ENCODE measurements at regions not wholly inside any gene's neighbourhood (a gene's known extent, or its start where the extent isn't known, plus 50 kb on each side); places are given as distances from the start of the nearest gene placed in this dataset.

- DNase-seq (ENCODE audit: low spot score), result no peak
These were observed 70.5 kb downstream of the SERPINA3 start for GRCh38 chr14:94682736-94683135.

GRCh38 chr14:94682061-94682516 is 69.9 kb downstream of the SERPINA3 start:
- DNase-seq (ENCODE audit: low spot score), result no peak

DNA sequence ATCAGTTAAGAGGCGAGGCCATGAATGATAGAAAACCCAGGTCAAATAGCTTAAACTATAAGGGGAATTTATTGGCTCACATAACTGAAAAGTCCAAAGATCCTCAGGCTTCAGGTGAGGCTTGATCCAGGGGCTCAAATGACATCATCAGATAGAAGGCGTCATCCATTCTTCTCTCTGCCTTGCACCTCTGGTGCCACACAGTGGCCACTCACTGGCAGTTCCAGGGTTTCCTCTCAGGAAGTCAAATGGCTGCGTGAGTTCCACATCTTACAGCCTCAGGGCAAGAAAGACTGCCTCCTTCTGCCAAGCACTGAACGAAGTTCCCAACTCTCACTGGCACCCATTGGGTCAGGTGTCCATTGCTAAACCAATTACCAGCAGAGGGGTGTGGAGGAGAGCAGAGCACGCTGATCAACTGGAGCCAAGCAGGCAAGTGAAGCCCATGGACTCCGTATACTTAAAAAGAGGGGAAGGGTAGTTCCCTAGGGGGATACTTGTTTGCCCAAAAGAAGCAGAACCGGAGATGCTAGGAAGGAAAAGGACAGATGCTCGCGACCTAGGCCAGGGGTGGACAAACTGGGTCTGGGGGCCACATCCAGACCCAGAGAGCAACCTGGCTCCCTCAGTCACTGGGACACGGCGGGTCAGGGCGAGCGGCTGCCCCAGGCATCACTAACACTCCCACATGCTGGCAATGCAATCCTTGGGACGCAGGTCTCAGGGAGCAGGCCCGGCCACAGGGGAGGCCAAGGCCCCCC is 69.3 kb downstream of the SERPINA3 start:
- no peak for DNase-seq (ENCODE audit: low spot score)

DNA sequence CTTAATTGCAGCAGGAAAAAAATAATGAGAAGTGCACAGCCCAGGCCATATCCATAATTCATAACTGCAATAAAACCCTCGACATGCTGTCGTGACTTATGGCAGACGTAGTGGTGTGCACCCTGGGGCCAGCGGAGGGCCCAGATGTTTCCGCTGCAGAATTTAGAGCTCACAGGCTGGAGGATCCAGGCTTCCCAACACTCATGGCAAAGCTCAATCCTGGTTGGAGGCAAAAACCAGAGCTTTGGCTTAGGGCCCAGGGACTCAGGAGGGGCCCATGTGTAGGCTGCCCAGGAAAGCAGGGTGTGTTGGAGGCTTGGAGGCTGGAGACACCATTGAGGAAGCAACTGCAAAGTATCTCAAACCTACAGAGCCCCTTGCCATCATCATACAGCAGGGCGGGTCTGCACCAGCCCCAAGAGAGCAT is 68.7 kb downstream of the SERPINA3 start:
- DNase-seq (ENCODE audit: low spot score), result peak; percentile 38

DNA sequence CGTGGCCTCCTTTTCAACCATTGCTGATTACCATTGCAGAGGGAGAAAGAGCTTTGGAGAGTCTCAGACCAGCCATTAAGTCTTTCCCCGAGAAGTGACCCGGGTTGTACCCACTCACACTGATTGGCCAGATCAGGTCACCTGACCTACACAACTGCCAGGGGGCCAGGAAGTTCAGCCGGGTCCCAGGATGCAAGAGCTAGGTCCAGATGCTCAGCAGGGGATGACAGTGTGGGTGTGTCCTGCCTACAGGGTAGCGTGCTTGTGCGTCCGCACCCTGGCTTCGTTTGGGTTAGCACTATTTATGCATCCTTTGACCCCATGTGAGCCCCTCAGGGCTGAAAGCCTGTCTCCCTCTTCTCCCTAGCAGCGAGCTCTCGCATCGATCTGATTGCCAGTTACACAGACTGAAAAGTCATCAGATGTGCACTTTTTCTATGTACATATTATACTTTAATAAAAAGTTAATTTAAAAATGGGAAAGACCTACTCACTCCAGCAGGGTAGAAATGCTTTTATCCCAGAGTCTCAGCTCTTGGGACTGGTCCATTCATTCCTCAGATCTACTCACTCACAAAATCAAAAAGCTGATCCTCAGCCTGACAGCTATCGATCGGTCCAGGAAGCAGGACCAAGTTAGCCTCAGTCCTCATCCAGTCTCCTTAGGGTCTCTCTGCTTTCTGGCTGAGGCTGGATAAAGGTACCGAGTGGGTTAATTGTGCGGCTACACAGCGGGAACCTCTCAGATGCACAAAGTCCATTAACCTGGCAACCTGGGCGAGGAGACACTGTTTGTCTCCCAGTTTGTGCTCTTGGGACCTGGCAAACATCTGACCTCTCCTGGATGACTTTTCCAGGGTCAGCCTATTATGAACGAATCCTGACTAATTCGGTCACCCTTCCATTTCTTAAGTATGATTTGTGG is 68.0 kb downstream of the SERPINA3 start:
- DNase-seq (ENCODE audit: low spot score), result no peak

GRCh38 chr14:94679106-94679810 is 67.1 kb downstream of the SERPINA3 start:
- DNase-seq (ENCODE audit: low spot score), result peak; percentile 10

GRCh38 chr14:94677747-94678146 is 65.6 kb downstream of the SERPINA3 start:
- no peak for DNase-seq (ENCODE audit: low spot score)

- DNase-seq (ENCODE audit: low spot score), result no peak
These were observed 65.0 kb downstream of the SERPINA3 start for GRCh38 chr14:94677213-94677612.

- DNase-seq (ENCODE audit: low spot score), result no peak
These were observed 64.4 kb downstream of the SERPINA3 start for GRCh38 chr14:94676495-94677185.

DNA sequence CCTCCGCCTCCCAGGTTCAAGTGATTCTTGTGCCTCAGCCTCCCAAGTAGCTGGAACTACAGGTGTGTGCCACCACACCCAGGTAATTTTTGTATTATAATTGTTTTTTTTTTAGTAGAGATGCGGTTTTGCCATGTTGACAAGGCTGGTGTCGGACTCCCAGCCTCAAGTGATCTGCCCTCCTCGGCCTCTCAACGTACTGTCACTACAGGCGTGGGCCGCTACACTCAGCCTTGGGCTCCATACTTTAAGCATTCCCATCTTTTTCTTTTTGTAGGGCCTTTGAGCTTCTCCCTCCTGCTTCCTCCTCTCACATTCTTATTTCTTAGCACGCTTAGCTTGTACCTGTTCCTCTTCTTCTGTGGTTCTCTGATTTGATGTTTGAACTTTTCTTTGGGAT is 62.8 kb downstream of the SERPINA3 start:
- DNase-seq (ENCODE audit: low spot score), result no peak

DNA sequence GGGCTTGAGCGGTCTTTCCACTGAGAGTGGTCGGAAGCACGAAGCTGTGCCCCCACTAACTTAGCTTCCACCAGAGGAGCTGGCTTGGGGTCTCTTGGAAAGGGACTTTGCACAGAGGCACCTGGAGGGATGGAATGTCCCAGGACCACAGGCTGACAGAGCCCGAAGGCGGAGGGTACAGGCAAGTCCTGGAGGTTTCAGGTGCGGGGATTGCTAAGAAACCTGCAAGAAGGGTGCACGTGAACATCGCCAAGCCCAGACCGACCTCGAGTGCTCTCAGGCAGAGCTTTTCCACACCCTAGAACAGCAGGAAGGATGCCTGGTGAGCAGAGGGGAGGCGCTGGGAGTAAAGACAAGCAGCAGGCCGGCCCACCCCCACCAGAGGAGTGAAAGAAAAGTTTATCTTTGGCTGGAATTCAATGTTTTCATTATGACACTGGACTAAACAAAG is 61.6 kb downstream of the SERPINA3 start:
- DNase-seq (ENCODE audit: low spot score), result no peak
